ENCODE measurements at regions not wholly inside any gene's neighbourhood (a gene's known extent, or its start where the extent isn't known, plus 50 kb on each side); places are given as distances from the start of the nearest gene placed in this dataset.

DNA sequence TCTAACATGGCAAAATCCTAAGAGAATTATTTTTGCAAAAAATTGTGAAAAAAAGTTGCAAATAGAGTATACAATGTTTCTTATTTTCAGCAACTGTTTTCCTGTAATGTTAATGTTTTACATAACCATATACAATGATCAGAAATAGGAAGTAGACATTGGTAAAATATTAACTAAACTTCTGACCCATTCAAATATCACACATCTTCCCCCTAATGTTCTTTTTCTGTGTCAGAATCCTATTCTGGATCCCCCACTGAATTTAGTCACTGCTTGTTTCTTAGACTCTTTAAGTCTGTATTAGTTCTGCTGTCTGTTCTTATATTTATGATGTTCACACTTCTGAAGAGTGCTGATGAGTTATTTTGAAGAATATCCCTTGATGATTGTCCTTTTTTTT is 62.0 kb downstream of the HFE start:
- DNase-seq (ENCODE audit: low read depth) = no peak
- TF ChIP-seq, protein P1, sequence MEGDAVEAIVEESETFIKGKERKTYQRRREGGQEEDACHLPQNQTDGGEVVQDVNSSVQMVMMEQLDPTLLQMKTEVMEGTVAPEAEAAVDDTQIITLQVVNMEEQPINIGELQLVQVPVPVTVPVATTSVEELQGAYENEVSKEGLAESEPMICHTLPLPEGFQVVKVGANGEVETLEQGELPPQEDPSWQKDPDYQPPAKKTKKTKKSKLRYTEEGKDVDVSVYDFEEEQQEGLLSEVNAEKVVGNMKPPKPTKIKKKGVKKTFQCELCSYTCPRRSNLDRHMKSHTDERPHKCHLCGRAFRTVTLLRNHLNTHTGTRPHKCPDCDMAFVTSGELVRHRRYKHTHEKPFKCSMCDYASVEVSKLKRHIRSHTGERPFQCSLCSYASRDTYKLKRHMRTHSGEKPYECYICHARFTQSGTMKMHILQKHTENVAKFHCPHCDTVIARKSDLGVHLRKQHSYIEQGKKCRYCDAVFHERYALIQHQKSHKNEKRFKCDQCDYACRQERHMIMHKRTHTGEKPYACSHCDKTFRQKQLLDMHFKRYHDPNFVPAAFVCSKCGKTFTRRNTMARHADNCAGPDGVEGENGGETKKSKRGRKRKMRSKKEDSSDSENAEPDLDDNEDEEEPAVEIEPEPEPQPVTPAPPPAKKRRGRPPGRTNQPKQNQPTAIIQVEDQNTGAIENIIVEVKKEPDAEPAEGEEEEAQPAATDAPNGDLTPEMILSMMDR (IDR thresholded peaks at IDR 0.05; ENCODE audit: insufficient read depth, low read depth, low read length, missing control alignments) = no peak
- H3K4me3 ChIP-seq (ENCODE audit: low read depth, low read length) = no peak overlapping the region

DNA sequence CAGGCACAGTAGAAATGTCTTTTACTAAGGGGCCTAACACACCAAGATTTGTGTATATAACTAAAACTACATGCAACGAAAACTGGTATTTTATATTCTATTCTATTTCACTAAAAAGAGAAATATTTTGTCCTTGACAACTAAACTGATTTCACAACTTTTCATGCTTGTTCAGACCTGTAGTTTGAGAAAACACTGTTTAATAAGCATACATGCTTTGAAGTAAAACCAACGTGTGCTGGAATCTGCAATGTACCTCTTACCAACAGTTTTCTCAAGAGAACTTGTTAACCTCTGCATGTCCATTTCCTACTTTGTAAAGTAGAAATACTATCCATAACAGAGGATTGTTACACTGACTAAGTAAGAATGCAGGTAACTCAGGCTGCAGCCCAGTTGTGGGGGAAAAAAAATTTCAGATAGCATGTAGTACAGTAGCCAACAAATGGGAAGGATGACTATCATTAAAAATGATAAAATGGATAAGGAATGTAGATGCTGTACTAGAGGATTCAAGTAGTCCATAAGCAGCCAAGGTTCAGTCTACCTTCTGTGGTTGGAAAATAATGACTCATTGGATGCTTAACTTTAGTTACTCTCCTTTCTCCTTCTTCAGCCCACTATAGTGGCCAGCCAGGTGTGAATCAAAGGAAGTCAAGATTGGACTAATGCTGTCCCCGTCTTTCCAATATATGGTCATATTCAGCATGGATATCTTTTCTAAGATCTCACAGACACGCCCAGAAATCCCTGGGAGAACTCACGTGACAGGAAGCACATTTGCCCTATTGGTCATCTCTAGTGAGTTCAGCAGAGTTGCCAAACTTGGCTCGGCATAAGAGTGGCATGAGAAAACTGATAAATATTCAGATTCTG is 65.2 kb downstream of the HFE start:
- H3K4me3 ChIP-seq (ENCODE audit: low read depth, low read length) = no peak overlapping the region
- TF ChIP-seq, protein P1 (IDR thresholded peaks at IDR 0.05; ENCODE audit: insufficient read depth, low read depth, low read length, missing control alignments) = no peak
- no peak for DNase-seq (ENCODE audit: low read depth)

DNA sequence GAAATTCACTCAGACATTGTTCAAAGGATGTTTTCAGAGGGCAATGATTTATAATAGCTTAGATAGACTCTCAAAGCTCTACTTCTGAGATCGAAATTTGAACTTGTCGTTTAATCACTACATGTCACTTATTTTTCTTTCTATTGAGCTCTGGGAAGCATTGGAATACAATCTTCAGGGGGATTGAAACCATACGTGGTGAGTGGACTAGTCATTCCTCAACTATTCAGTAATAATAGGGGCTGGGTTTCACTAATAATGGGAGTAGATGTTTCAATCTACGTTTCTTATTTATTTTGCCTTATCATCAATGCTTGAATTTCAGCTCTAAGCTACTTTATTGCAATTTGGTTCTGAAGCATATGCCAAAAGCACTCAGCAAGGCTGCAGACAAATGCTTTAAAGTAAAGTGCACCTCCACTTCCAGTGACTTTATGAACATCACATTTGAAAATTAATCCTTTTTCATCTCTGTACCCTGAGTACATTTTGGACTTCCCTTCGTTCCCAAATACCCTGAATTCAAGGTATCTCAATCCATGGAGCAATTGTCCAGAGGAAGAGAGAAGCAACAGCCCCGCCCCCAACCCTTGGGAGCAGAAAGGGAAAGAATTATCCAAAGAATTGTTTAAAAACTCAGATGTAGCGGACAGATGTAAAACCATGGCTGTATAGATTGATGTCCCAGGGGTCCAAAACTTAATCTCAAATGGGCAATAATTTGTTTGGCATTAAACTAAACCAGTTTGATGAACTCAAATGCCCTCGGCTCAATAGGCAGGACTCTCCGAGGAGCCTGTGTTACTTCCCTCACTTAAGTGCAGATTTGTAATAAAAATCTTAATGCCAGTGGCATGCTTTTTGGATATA is 68.1 kb downstream of the HFE start:
- peak overlapping the region; percentile 54 for H3K4me3 ChIP-seq (ENCODE audit: low read depth, low read length)
- TF ChIP-seq, protein P1 (IDR thresholded peaks at IDR 0.05; ENCODE audit: insufficient read depth, low read depth, low read length, missing control alignments) = no peak

DNA sequence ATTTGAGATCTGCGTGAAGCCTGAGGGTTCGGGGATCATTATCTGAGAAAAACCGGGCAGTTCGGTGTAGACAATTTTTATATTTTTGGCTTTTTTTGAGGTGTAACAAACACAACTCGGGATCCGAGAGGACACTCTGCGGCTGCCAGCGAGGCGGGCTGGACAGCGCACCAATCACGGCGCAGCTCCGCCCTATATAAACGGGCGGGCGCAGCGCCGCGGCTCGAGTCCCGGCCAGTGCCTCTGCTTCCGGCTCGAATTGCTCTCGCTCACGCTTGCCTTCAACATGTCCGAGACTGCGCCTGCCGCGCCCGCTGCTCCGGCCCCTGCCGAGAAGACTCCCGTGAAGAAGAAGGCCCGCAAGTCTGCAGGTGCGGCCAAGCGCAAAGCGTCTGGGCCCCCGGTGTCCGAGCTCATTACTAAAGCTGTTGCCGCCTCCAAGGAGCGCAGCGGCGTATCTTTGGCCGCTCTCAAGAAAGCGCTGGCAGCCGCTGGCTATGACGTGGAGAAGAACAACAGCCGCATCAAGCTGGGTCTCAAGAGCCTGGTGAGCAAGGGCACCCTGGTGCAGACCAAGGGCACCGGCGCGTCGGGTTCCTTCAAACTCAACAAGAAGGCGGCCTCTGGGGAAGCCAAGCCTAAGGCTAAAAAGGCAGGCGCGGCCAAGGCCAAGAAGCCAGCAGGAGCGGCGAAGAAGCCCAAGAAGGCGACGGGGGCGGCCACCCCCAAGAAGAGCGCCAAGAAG is 69.0 kb downstream of the HFE start:
- peak overlapping the region; percentile 56 for H3K4me3 ChIP-seq (ENCODE audit: low read depth, low read length)
- peak; percentile 98 for DNase-seq (ENCODE audit: low read depth)
- TF ChIP-seq, protein P1 (IDR thresholded peaks at IDR 0.05; ENCODE audit: insufficient read depth, low read depth, low read length, missing control alignments) = no peak

More for the DNA sequence above, 68.1 kb downstream of the HFE start:
- peak; percentile 34 for DNase-seq (ENCODE audit: low read depth)

DNA sequence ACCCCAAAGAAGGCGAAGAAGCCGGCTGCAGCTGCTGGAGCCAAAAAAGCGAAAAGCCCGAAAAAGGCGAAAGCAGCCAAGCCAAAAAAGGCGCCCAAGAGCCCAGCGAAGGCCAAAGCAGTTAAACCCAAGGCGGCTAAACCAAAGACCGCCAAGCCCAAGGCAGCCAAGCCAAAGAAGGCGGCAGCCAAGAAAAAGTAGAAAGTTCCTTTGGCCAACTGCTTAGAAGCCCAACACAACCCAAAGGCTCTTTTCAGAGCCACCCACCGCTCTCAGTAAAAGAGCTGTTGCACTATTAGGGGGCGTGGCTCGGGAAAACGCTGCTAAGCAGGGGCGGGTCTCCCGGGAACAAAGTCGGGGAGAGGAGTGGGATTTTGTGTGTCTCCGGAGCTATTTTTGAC is 69.6 kb downstream of the HFE start:
- TF ChIP-seq, protein P1 (IDR thresholded peaks at IDR 0.05; ENCODE audit: insufficient read depth, low read depth, low read length, missing control alignments) = no peak
- H3K4me3 ChIP-seq (ENCODE audit: low read depth, low read length) = peak overlapping the region; percentile 56
- no peak for DNase-seq (ENCODE audit: low read depth)

DNA sequence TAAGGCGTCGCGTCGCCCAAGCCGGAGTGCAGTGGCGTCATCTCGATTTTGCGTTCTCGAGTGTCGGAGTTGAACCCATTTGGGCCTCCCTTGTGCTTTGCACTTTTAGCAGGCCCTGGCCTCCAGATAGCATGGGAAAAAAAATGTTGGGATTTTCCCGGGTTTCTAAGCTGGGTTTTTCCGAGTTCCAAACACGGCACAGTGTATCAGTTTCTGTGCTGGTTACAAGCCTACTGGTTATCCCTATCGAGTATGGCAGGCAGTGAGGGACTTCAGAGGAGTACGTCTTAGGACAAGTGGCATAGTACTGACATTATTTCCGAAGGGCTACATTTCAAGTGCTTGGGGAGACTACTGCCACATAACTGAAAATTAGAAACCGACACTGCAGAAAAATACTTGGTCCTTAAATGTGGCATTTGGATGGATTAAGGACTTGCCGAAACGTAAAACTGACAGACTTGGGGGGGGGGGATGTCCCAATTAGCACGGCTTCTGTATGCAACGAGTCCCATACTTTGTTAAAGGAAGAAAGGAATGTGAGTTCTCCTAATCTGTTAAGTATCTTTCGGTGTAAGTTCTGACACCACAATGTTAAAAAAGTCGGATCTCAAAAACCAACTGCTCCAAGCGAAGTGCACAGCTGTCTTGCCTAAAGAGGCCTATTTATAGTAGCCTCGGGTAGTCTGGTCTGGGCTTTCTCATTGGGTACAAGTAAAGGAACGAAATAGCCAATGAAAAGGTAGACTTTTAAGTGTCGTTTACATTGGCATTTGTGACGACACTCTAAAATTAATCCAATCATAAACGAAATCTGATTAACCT is 70.2 kb downstream of the HFE start:
- peak; percentile 97 for DNase-seq (ENCODE audit: low read depth)
- peak overlapping the region; percentile 56 for H3K4me3 ChIP-seq (ENCODE audit: low read depth, low read length)
- TF ChIP-seq, protein P1 (IDR thresholded peaks at IDR 0.05; ENCODE audit: insufficient read depth, low read depth, low read length, missing control alignments) = no peak

Measured in GM12865 (cell line).